NCI-H748 (cell line): ENCODE measurements at regions not wholly inside any gene's neighbourhood (a gene's known extent, or its start where the extent isn't known, plus 50 kb on each side); places are given as distances from the start of the nearest gene placed in this dataset.

Experiments
- DNase-seq: peaks from one replicate; lab custom pipeline; 2025; ENCODE audit not compliant: unreplicated experiment; lab: John Stamatoyannopoulos, UW

GRCh38 chr5:164360589-164360988 lies 855.2 kb downstream of the MAT2B start:
- DNase-seq, result no peak

- DNase-seq, result no peak
These were observed 856.6 kb downstream of the MAT2B start for GRCh38 chr5:164361986-164362385.

DNA sequence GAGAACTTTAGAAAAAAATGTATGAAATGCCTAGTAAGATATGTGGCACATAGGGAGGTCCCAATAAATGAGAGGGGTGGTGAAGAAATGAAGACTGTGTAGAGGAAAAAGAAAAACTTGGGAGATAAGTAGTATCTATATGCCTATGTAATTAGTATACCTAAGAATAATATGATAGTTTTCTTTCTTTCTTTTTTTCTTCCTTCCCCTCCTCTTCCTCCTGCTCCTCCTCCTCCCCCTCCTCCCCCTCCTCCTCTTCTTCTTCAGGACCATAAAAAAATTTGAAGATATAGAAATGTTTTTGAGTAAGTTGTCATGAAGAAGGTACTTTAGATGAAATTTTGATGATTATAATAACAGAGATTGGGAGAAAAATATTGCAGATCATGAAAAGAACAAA lies 857.4 kb downstream of the MAT2B start:
- DNase-seq, result no peak

- DNase-seq, result no peak
These were observed 859.1 kb downstream of the MAT2B start for GRCh38 chr5:164364237-164365208.

GRCh38 chr5:164370841-164371240 lies 865.4 kb downstream of the MAT2B start:
- DNase-seq, result peak; percentile 35

DNA sequence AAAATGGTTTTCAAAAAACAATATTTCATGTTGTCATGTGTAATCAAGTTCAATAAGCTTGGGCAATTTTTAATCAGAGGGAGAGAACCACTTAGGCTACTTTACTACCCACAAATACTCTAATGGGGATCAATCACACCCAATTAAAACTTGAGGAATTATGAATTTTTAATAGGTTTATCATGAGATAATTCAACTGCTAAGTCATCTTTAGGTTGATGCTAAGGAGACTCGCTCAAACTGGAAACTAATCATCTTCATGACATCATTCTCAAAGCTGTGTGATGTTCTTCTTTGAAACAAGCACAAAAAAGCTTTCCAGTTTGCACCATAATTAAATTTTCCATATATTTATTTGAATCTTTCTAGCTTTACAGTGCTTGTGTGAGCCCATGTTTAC lies 867.5 kb downstream of the MAT2B start:
- no peak for DNase-seq

- no peak for DNase-seq
These were observed 868.5 kb downstream of the MAT2B start for GRCh38 chr5:164373876-164374275.

DNA sequence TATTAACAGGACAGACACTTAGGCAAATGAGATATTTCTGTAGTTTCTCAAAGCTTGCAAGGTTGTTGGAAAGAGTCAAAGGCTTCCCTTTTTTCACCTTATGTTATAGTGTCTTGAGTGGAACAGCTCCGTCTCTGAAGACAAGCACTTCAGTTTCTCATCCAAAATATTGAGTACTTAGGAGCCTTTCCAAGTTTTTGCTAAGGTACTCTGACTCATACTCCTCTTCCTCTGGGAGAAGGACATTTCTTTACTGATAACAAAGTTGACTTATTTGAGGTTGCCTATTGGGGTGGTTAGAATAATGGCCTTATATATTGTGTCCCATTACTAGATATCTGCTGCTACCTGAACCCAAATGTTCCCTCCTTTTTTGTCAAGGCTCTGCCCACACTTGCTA lies 869.6 kb downstream of the MAT2B start:
- no peak for DNase-seq

DNA sequence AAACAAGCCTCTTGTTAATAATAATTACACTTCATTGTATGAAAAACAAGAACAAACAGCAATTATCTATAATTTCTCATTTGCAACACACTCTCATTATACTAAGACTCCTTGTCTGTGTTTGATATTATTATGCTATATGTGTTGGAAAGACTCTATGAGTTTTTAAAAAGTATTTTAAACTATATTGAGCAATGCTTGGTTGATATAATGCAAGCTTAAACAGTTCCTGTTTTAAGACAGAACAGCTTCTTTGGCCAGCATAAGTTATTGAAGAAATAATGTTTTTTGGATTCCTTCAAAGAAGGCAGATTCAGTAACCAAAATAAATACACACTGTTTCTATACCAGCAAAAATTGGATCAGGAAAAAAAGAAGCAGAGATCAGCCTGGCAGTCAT lies 871.4 kb downstream of the MAT2B start:
- no peak for DNase-seq

DNA sequence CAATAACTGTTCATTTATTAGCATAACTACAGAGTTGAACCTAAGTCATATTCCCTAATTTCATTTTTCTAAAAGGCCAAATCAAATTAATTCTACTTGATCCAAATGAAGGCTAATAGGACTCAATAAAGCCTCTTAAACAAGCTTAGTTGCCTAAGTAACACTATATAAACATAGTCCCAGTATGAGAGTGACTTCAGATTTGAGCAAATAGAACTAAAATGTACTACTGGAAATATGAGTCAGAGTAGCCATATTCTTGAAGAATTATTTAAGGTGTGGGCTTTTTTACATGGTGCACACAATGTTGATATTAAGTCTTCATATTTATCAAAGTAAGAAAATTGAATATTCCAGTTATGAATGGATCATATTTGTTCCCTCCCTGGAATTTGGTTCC lies 872.3 kb downstream of the MAT2B start:
- DNase-seq, result peak; percentile 38

- no peak for DNase-seq
These were observed 878.2 kb downstream of the MAT2B start for GRCh38 chr5:164383662-164384061.

- no peak for DNase-seq
These were observed 887.1 kb downstream of the MAT2B start for GRCh38 chr5:164392531-164392930.

DNA sequence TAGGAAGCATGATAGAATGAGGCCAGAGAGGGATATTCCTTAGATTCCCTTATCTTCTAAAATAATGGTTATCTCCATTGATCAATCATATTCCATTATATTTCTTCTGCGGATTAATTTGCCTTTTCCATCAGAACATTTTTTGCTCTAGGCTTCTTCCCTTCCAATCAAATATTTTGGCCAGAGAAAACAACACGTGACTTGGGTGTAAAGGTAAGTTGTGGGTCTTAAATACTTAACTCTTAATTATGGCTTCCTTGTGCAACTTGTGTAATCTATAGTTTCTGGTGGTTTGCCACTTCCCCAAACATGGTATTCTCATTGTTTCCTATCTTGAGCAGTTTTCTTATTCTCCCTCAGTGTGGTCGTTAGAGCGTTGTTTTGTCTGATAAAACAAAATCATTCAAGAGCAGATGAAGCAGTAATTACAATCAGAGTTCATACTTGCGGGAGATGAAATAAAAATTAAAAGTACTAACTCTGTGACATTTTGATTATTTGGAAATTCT lies 889.3 kb downstream of the MAT2B start:
- no peak for DNase-seq

GRCh38 chr5:164412531-164412930 lies 907.1 kb downstream of the MAT2B start:
- no peak for DNase-seq

- DNase-seq, result no peak
These were observed 914.7 kb downstream of the MAT2B start for GRCh38 chr5:164420161-164420560.

DNA sequence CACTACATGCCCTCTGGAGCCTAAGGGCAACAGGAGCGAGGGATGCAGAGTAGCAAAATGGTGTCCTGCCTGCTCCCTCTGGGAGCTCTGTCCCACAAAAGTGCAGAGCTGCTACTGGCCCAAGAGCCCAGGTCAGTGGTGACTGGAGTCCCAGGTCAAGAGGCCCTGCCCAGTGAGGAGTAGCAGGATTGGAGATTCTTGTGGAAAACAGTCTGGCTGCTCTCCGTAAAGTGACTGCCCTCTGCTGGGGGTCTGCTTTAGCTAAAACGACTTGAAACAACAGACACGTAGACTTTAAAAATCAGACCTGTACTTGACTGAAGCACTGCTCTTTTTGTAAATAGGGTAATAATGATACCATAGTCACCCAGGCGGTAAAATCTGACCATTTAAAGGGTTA lies 917.0 kb downstream of the MAT2B start:
- peak; percentile 37 for DNase-seq

- DNase-seq, result no peak
These were observed 926.4 kb downstream of the MAT2B start for GRCh38 chr5:164431634-164432304.

DNA sequence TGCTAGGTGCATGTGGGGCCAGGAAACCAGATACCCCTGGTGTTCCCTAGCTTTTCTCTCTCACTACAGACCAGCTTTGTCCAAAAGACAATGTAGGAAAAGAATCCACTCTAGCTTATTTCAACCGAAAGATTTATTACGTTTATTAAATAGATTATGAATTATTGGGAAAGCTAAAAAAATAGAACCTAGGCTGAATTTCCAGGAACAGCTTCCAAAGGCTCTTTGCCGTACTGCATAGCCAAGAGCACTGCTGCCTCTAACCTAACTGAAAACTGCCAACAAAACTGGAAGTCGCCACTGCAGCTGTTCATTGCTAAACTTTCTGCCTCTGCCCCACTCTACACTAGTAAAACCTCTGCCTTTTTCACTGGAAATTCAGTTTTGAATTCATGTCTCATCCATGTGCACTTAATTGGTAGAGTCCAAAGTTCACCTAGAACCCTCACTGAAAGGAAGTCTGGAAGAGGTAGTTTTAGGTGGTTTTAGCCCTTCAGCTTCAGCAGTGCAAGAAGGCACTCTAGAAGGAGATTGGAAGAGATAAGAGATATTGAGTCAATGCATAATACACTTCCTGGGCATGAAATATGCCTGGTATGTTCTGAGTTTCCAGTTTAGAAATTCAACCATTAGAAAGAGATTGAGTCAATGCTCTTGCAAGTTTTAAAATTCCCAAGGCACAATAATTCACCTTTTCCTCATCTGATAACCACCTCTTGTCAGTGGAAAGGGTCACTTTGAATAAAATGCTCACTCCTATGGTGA lies 927.9 kb downstream of the MAT2B start:
- no peak for DNase-seq

DNA sequence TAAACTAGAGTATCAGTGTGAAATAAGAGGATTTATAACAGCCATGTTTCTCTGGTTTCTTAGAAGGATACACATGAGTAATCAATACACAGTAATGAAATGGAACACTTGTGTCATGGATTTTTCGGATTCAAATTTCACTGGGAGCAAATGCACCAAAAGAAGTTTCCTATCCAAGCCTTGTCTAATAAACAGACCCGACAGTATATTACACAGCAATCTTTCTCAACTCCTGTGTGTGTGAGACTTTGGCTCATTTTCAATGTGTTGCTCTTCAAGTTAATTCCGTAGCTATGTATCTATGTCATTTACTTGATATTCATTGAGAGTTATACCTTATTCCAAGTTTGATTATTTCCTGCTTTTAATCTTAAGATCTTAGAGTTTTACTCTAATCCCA lies 930.2 kb downstream of the MAT2B start:
- DNase-seq, result no peak

DNA sequence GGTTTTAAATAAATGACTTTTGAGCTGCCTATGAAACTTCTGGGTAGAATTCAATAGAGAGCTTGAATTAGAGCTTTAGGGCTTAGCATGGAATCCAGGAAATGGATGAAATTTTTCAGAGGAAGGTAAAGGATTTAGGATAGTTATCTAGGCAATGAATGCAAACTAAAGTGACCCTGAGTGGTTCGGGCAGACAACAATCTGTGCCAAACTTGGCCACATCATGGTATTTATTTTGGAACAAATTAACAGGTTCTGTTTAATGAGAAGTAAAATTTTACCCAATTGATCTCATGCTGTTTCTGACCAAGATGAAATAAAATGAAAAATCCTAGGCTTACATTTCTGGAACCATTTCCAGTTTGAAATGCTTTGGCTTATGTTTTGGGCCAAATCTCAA lies 934.4 kb downstream of the MAT2B start:
- DNase-seq, result no peak

- DNase-seq, result no peak
These were observed 944.0 kb downstream of the MAT2B start for GRCh38 chr5:164449460-164449859.
